Naive thymus-derived CD4-positive, alpha-beta T cell (primary cell): ENCODE measurements at regions not wholly inside any gene's neighbourhood (a gene's known extent, or its start where the extent isn't known, plus 50 kb on each side); places are given as distances from the start of the nearest gene placed in this dataset.

Experiments used
- ATAC-seq: fragments of 150-1000 bp; cut with Tn5 transposase; 2 replicates; pipeline ENCODE4 v1.10.0; 2021; ENCODE audit warnings: mild to moderate bottlenecking, moderate library complexity
- CTCF ChIA-PET: fragments of 350-600 bp; sonication (Branson Sonifier 250); formaldehyde crosslinking; loops from one replicate; lab custom pipeline; 2021; ENCODE audit warnings: antibody characterized with exemption; lab: Charles Lee
- POLR2A ChIA-PET: fragments of 350-600 bp; sonication (Branson Sonifier 250); formaldehyde crosslinking; loops from one replicate; lab custom pipeline; 2021; ENCODE audit warnings: antibody characterized with exemption, inconsistent platforms; lab: Charles Lee
- DNase-seq, 9 donors: peaks; one replicate each; pipeline versions ENCODE4 v3.0.0 to v3.0.0-alpha.2; 2020 to 2022; ENCODE audit warnings: mixed read lengths in 1 of 9
- H3K27ac ChIP-seq: one replicate; pipeline ENCODE4 v1.7.0; 2013; ENCODE audit warnings: mild to moderate bottlenecking, low read depth, low read length, moderate library complexity
- H3K27me3 ChIP-seq, 2 donors: one replicate each; pipeline ENCODE4 v1.7.0; 2013; ENCODE audit warnings: low read length in 2 of 2, mild to moderate bottlenecking in 2 of 2, moderate library complexity in 2 of 2; ENCODE audit not compliant: control insufficient read depth in 2 of 2, insufficient read depth in 2 of 2
- H3K36me3 ChIP-seq, 3 experiments: 1 replicate in 2 of 3; 2 replicates in 1 of 3; pipeline ENCODE4 v1.7.0; 2013; ENCODE audit warnings: low read length in 3 of 3, mild to moderate bottlenecking in 3 of 3, moderate library complexity in 1 of 3; ENCODE audit not compliant: insufficient read depth in 3 of 3, control insufficient read depth in 2 of 3
- H3K4me1 ChIP-seq, 2 donors: one replicate each; pipeline ENCODE4 v1.7.0; 2013; ENCODE audit warnings: low read length in 2 of 2, mild to moderate bottlenecking in 2 of 2, moderate library complexity in 1 of 2; ENCODE audit not compliant: control insufficient read depth in 2 of 2, insufficient read depth in 2 of 2
- H3K4me3 ChIP-seq: 2 replicates; pipeline ENCODE4 v1.7.0; 2013; ENCODE audit warnings: mild to moderate bottlenecking, low read length
- H3K9me3 ChIP-seq, 3 experiments: 1 replicate in 2 of 3; 2 replicates in 1 of 3; pipeline ENCODE4 v1.7.0; 2013; ENCODE audit warnings: low read length in 3 of 3; ENCODE audit not compliant: control insufficient read depth in 2 of 3
- H3K27ac Mint-ChIP-seq, 9 donors: one replicate each; pipeline ENCODE4 v1.8.0; 2020 to 2022; ENCODE audit warnings: mixed read lengths in 9 of 9, mild to moderate bottlenecking in 8 of 9, moderate library complexity in 5 of 9, inconsistent platforms in 2 of 9
- H3K27me3 Mint-ChIP-seq, 5 donors: one replicate each; pipeline ENCODE4 v1.8.0; 2021 to 2022; ENCODE audit warnings: mixed read lengths in 5 of 5, mild to moderate bottlenecking in 1 of 5
- H3K36me3 Mint-ChIP-seq, 5 donors: one replicate each; pipeline ENCODE4 v1.8.0; 2020 to 2022; ENCODE audit warnings: mixed read lengths in 5 of 5, mild to moderate bottlenecking in 3 of 5, inconsistent platforms in 1 of 5
- H3K4me1 Mint-ChIP-seq, 7 donors: one replicate each; pipeline ENCODE4 v1.8.0; 2020 to 2022; ENCODE audit warnings: mixed read lengths in 7 of 7, mild to moderate bottlenecking in 3 of 7, inconsistent platforms in 1 of 7
- H3K4me3 Mint-ChIP-seq, 10 donors: one replicate each; pipeline ENCODE4 v1.8.0; 2020 to 2022; ENCODE audit warnings: mild to moderate bottlenecking in 10 of 10, mixed read lengths in 10 of 10, moderate library complexity in 6 of 10, inconsistent platforms in 2 of 10
- H3K9me3 Mint-ChIP-seq, 11 donors: one replicate each; pipeline ENCODE4 v1.8.0; 2020 to 2022; ENCODE audit warnings: mixed read lengths in 11 of 11, mild to moderate bottlenecking in 4 of 11, inconsistent platforms in 1 of 11, moderate library complexity in 1 of 11
- intact Hi-C, 2 donors: fragments of 100-400 bp; cut with micrococcal nuclease; formaldehyde crosslinking; loops; one replicate each; pipeline ENCODE4 v1.15.1; 2023

- ATAC-seq (no peak), DNase-seq (no peak)
- ChIA-PET CTCF (no interaction called here), POLR2A (no interaction called here)
- Mint-ChIP-seq H3K36me3 (no peaks in the 10 kb centered on the region), H3K27me3 (peaks cover 0 to 23% (median 17%) of the 10 kb centered on the region in 5 donors), H3K4me1 (peaks cover 0 to 2% (median 0%) of the 10 kb centered on the region in 7 donors), H3K9me3 (peaks cover 0 to 2% (median 0%) of the 10 kb centered on the region in 11 donors), H3K27ac (no peak overlapping the region), H3K4me3 (no peak overlapping the region)
- no peak overlapping the region for H3K27ac ChIP-seq
- H3K4me3 ChIP-seq, result no peak overlapping the region
- H3K36me3 ChIP-seq, result no peaks in the 10 kb centered on the region
- no peaks in the 10 kb centered on the region for H3K27me3 ChIP-seq
- H3K4me1 ChIP-seq, result no peaks in the 10 kb centered on the region
- intact Hi-C loops, result no loop called here
- no peaks in the 10 kb centered on the region for H3K9me3 ChIP-seq
These were observed 78.1 kb upstream of the RPH3A start for GRCh38 chr12:112713471-112713870.

GRCh38 chr12:112714166-112714710 is 77.3 kb upstream of the RPH3A start:
- Mint-ChIP-seq H3K9me3 (peaks cover 0 to 2% (median 0%) of the 10 kb centered on the region in 11 donors), H3K27me3 (peaks cover 0 to 23% (median 17%) of the 10 kb centered on the region in 5 donors), H3K27ac (peak overlapping the region in 1 of 9 donors; percentile 55), H3K36me3 (no peaks in the 10 kb centered on the region), H3K4me3 (no peak overlapping the region), H3K4me1 (peaks cover 0 to 2% (median 0%) of the 10 kb centered on the region in 7 donors)
- DNase-seq (no peak), ATAC-seq (no peak)
- ChIA-PET POLR2A (no interaction called here), CTCF (no interaction called here)
- Histone ChIP-seq H3K36me3 (no peaks in the 10 kb centered on the region), H3K4me3 (no peak overlapping the region), H3K27ac (no peak overlapping the region), H3K9me3 (no peaks in the 10 kb centered on the region), H3K27me3 (no peaks in the 10 kb centered on the region), H3K4me1 (no peaks in the 10 kb centered on the region)
- intact Hi-C loops, result no loop called here

GRCh38 chr12:112716099-112717093 is 75.2 kb upstream of the RPH3A start:
- intact Hi-C loops, result no loop called here
- POLR2A ChIA-PET, result no interaction called here
- H3K36me3 ChIP-seq, result no peaks in the 10 kb centered on the region
- H3K36me3 Mint-ChIP-seq, result no peaks in the 10 kb centered on the region
- H3K4me1 Mint-ChIP-seq, result peaks cover 0 to 2% (median 0%) of the 10 kb centered on the region in 7 donors
- DNase-seq (no peak), ATAC-seq (peak; percentile 50)
- H3K27ac ChIP-seq, result no peak overlapping the region
- CTCF ChIA-PET, result no interaction called here
- H3K4me3 Mint-ChIP-seq, result no peak overlapping the region
- H3K9me3 Mint-ChIP-seq, result peaks cover 0 to 10% (median 0%) of the 10 kb centered on the region in 11 donors
- no peak overlapping the region for H3K27ac Mint-ChIP-seq
- H3K27me3 ChIP-seq, result no peaks in the 10 kb centered on the region
- H3K4me1 ChIP-seq, result no peaks in the 10 kb centered on the region
- peaks cover 2 to 34% (median 19%) of the 10 kb centered on the region in 5 donors for H3K27me3 Mint-ChIP-seq
- no peak overlapping the region for H3K4me3 ChIP-seq
- no peaks in the 10 kb centered on the region for H3K9me3 ChIP-seq

GRCh38 chr12:112728864-112729263 is 62.7 kb upstream of the RPH3A start:
- DNase-seq (no peak), ATAC-seq (no peak)
- H3K36me3 Mint-ChIP-seq, result no peaks in the 10 kb centered on the region
- no peaks in the 10 kb centered on the region for H3K4me1 ChIP-seq
- no peak overlapping the region for H3K4me3 ChIP-seq
- no peaks in the 10 kb centered on the region for H3K4me1 Mint-ChIP-seq
- H3K27me3 ChIP-seq, result no peaks in the 10 kb centered on the region
- H3K9me3 ChIP-seq, result no peaks in the 10 kb centered on the region
- ChIA-PET CTCF (no interaction called here), POLR2A (no interaction called here)
- H3K27ac Mint-ChIP-seq, result no peak overlapping the region
- H3K4me3 Mint-ChIP-seq, result no peak overlapping the region
- intact Hi-C loops, result no loop called here
- H3K36me3 ChIP-seq, result no peaks in the 10 kb centered on the region
- no peak overlapping the region for H3K27ac ChIP-seq
- H3K27me3 Mint-ChIP-seq, result peaks cover 5 to 33% (median 21%) of the 10 kb centered on the region in 5 donors
- H3K9me3 Mint-ChIP-seq, result peaks cover 0 to 2% (median 0%) of the 10 kb centered on the region in 11 donors

GRCh38 chr12:112734859-112735695 is 56.5 kb upstream of the RPH3A start:
- peaks cover 0 to 3% (median 0%) of the 10 kb centered on the region in 7 donors for H3K4me1 Mint-ChIP-seq
- Histone ChIP-seq H3K36me3 (no peaks in the 10 kb centered on the region), H3K4me3 (no peak overlapping the region), H3K27ac (no peak overlapping the region), H3K4me1 (no peaks in the 10 kb centered on the region), H3K27me3 (no peaks in the 10 kb centered on the region), H3K9me3 (no peaks in the 10 kb centered on the region)
- H3K27ac Mint-ChIP-seq, result no peak overlapping the region
- ChIA-PET CTCF (no interaction called here), POLR2A (no interaction called here)
- H3K36me3 Mint-ChIP-seq, result no peaks in the 10 kb centered on the region
- DNase-seq (no peak), ATAC-seq (no peak)
- H3K4me3 Mint-ChIP-seq, result no peak overlapping the region
- intact Hi-C loops, result no loop called here
- peaks cover 0 to 47% (median 37%) of the 10 kb centered on the region in 5 donors for H3K27me3 Mint-ChIP-seq
- peaks cover 0 to 4% (median 0%) of the 10 kb centered on the region in 11 donors for H3K9me3 Mint-ChIP-seq

GRCh38 chr12:112738531-112738930 is 53.0 kb upstream of the RPH3A start:
- intact Hi-C loops, result no loop called here
- ChIA-PET CTCF (no interaction called here), POLR2A (no interaction called here)
- H3K27ac ChIP-seq, result no peak overlapping the region
- no peaks in the 10 kb centered on the region for H3K27me3 ChIP-seq
- H3K4me1 ChIP-seq, result no peaks in the 10 kb centered on the region
- H3K9me3 ChIP-seq, result no peaks in the 10 kb centered on the region
- H3K27ac Mint-ChIP-seq, result no peak overlapping the region
- peaks cover 8 to 63% (median 33%) of the 10 kb centered on the region in 5 donors for H3K27me3 Mint-ChIP-seq
- ATAC-seq (no peak), DNase-seq (no peak)
- peaks cover 0 to 3% (median 0%) of the 10 kb centered on the region in 7 donors for H3K4me1 Mint-ChIP-seq
- peaks cover 0 to 4% (median 0%) of the 10 kb centered on the region in 11 donors for H3K9me3 Mint-ChIP-seq
- no peak overlapping the region for H3K4me3 ChIP-seq
- H3K36me3 ChIP-seq, result no peaks in the 10 kb centered on the region
- no peaks in the 10 kb centered on the region for H3K36me3 Mint-ChIP-seq
- H3K4me3 Mint-ChIP-seq, result no peak overlapping the region
